ENCODE measurements at regions not wholly inside any gene's neighbourhood (a gene's known extent, or its start where the extent isn't known, plus 50 kb on each side); places are given as distances from the start of the nearest gene placed in this dataset.

- Mint-ChIP-seq H3K27me3 (ENCODE audit: insufficient read depth, unreplicated experiment) (no peaks in the 10 kb centered on the region), H3K36me3 (ENCODE audit: insufficient read depth, unreplicated experiment) (peaks cover 15% of the 10 kb centered on the region), H3K4me3 (ENCODE audit: unreplicated experiment) (no peak overlapping the region), H3K4me1 (ENCODE audit: low read depth, unreplicated experiment) (peaks cover 33% of the 10 kb centered on the region), H3K9me3 (ENCODE audit: unreplicated experiment) (peaks cover 23% of the 10 kb centered on the region), H3K27ac (ENCODE audit: unreplicated experiment) (peak overlapping the region; percentile 34)
- Histone ChIP-seq H3K4me1 (peaks cover 22% of the 10 kb centered on the region), H3K4me3 (ENCODE audit: low read depth, low read length) (no peak overlapping the region), H3K9me3 (peaks cover 2% of the 10 kb centered on the region; the same call in 1 of the 2 replicates), H3K27me3 (replicated peaks; ENCODE audit: control insufficient read depth, insufficient read depth, low read length) (no peaks in the 10 kb centered on the region), H3K36me3 (ENCODE audit: control insufficient read depth, insufficient read depth, low read length) (no peaks in the 10 kb centered on the region)
- ChIA-PET POLR2A (interaction anchor here (0.7 kb wide), 1 partner anchor 56 kb away, joined by 6 read pairs; no protein-coding TSS in a partner anchor), CTCF (interaction anchor here (0.7 to 1.3 kb wide), 8 partner anchors 144 to 303 kb away, joined by 3 to 6 read pairs (median 3); partner anchors contain the start of gene TNFAIP3)
- DNase-seq: no peak
- intact Hi-C loops (cut with micrococcal nuclease; ENCODE audit: unreplicated experiment): loop anchor here (1.0 to 5.0 kb wide), 3 partner anchors 271 to 403 kb away; partner anchors contain the start of gene PERP
- no TSS peak for BruUV-seq (replicated peaks)
- TF ChIP-seq CTCF (IDR thresholded peaks at IDR 0.05; ENCODE audit: insufficient read depth in 1 of 2, low read depth in 1 of 2, low read length in 1 of 2, severe bottlenecking in 1 of 2, unreplicated experiment in 1 of 2): no peak
Measured at GRCh38 chr6:137704802-137705159, 162.3 kb upstream of the TNFAIP3 start.

- H3K27me3 ChIP-seq (replicated peaks; ENCODE audit: control insufficient read depth, insufficient read depth, low read length): no peaks in the 10 kb centered on the region
- no peaks in the 10 kb centered on the region for H3K36me3 ChIP-seq (ENCODE audit: control insufficient read depth, insufficient read depth, low read length)
- no peak overlapping the region for H3K4me3 ChIP-seq (ENCODE audit: low read depth, low read length)
- ChIA-PET CTCF (interaction anchor here (0.7 to 1.3 kb wide), 8 partner anchors 143 to 299 kb away, joined by 3 to 6 read pairs (median 3); partner anchors contain the start of gene TNFAIP3), POLR2A (interaction anchor here (0.7 kb wide), 1 partner anchor 56 kb away, joined by 6 read pairs; no protein-coding TSS in a partner anchor)
- DNase-seq: peak; percentile 65 to 76
- peaks cover 22% of the 10 kb centered on the region for H3K4me1 ChIP-seq
- H3K27ac Mint-ChIP-seq (ENCODE audit: unreplicated experiment): peak overlapping the region; percentile 34
- peaks cover 23% of the 10 kb centered on the region for H3K9me3 Mint-ChIP-seq (ENCODE audit: unreplicated experiment)
- peak; percentile 86 to 88 for TF ChIP-seq CTCF (IDR thresholded peaks at IDR 0.05; ENCODE audit: insufficient read depth in 1 of 2, low read depth in 1 of 2, low read length in 1 of 2, severe bottlenecking in 1 of 2, unreplicated experiment in 1 of 2)
- H3K36me3 Mint-ChIP-seq (ENCODE audit: insufficient read depth, unreplicated experiment): peaks cover 15% of the 10 kb centered on the region
- no TSS peak for BruUV-seq (replicated peaks)
- no peaks in the 10 kb centered on the region for H3K27me3 Mint-ChIP-seq (ENCODE audit: insufficient read depth, unreplicated experiment)
- no peak overlapping the region for H3K4me3 Mint-ChIP-seq (ENCODE audit: unreplicated experiment)
- intact Hi-C loops (cut with micrococcal nuclease; ENCODE audit: unreplicated experiment): loop anchor here (1.0 to 5.0 kb wide), 4 partner anchors 89 to 402 kb away; partner anchors contain the start of gene PERP
- H3K4me1 Mint-ChIP-seq (ENCODE audit: low read depth, unreplicated experiment): peaks cover 37% of the 10 kb centered on the region
- peaks cover 2% of the 10 kb centered on the region; the same call in 1 of the 2 replicates for H3K9me3 ChIP-seq
Measured at GRCh38 chr6:137705160-137706082, 161.6 kb upstream of the TNFAIP3 start.

- Mint-ChIP-seq H3K27me3 (ENCODE audit: insufficient read depth, unreplicated experiment) (no peaks in the 10 kb centered on the region), H3K36me3 (ENCODE audit: insufficient read depth, unreplicated experiment) (peaks cover 15% of the 10 kb centered on the region), H3K9me3 (ENCODE audit: unreplicated experiment) (peaks cover 26% of the 10 kb centered on the region), H3K4me1 (ENCODE audit: low read depth, unreplicated experiment) (peaks cover 39% of the 10 kb centered on the region), H3K27ac (ENCODE audit: unreplicated experiment) (peak overlapping the region; percentile 89), H3K4me3 (ENCODE audit: unreplicated experiment) (no peak overlapping the region)
- H3K36me3 ChIP-seq (ENCODE audit: control insufficient read depth, insufficient read depth, low read length): no peaks in the 10 kb centered on the region
- H3K4me1 ChIP-seq: peaks cover 22% of the 10 kb centered on the region
- CTCF ChIA-PET: interaction anchor here (1.1 kb wide), 1 partner anchor 220 kb away, joined by 3 read pairs; no protein-coding TSS in a partner anchor
- POLR2A ChIA-PET: no interaction called here
- no TSS peak for BruUV-seq (replicated peaks)
- no peak overlapping the region for H3K4me3 ChIP-seq (ENCODE audit: low read depth, low read length)
- peaks cover 2% of the 10 kb centered on the region; the same call in 1 of the 2 replicates for H3K9me3 ChIP-seq
- TF ChIP-seq CTCF (IDR thresholded peaks at IDR 0.05; ENCODE audit: insufficient read depth in 1 of 2, low read depth in 1 of 2, low read length in 1 of 2, severe bottlenecking in 1 of 2, unreplicated experiment in 1 of 2): no peak
- H3K27me3 ChIP-seq (replicated peaks; ENCODE audit: control insufficient read depth, insufficient read depth, low read length): no peaks in the 10 kb centered on the region
- intact Hi-C loops (cut with micrococcal nuclease; ENCODE audit: unreplicated experiment): loop anchor here (2.0 to 5.0 kb wide), 2 partner anchors 89 to 401 kb away; partner anchors contain the start of gene PERP
- no peak for DNase-seq
Measured at GRCh38 chr6:137706083-137706750, 160.8 kb upstream of the TNFAIP3 start.

Data from Caco-2 (cell line).